GM23338 (cell line): ENCODE measurements at regions not wholly inside any gene's neighbourhood (a gene's known extent, or its start where the extent isn't known, plus 50 kb on each side); places are given as distances from the start of the nearest gene placed in this dataset.

Experiments
- ATAC-seq: fragments of 200-7000 bp; cut with Tn5 transposase; 3 replicates; pipeline ENCODE4 v1.9.1; 2020
- DNase-seq: peaks from one replicate; pipeline ENCODE4 v3.0.0-alpha.2; 2015; ENCODE audit warnings: low spot score
- H2AFZ ChIP-seq: fragments of 200-600 bp; sonication (generic); 2 replicates; pipeline ENCODE4 v1.8.0; 2016; ENCODE audit warnings: antibody characterized with exemption, mild to moderate bottlenecking, moderate library complexity
- H3F3A ChIP-seq: fragments of 200-600 bp; sonication (generic); replicated peaks from 2 replicates; pipeline ENCODE4 v1.8.0; 2017; ENCODE audit warnings: antibody characterized with exemption, mixed run types, low read depth
- H3K27ac ChIP-seq: fragments of 200-600 bp; sonication (generic); 2 replicates; pipeline ENCODE4 v1.6.1; 2016; ENCODE audit warnings: low read depth
- H3K27me3 ChIP-seq: fragments of 200-600 bp; sonication (generic); 2 replicates; pipeline ENCODE4 v1.8.0; 2016; ENCODE audit warnings: mild to moderate bottlenecking, mixed run types, moderate library complexity; ENCODE audit not compliant: insufficient read depth
- H3K36me3 ChIP-seq: fragments of 200-600 bp; sonication (generic); 2 replicates; pipeline ENCODE4 v1.8.0; 2016; ENCODE audit warnings: mild to moderate bottlenecking; ENCODE audit not compliant: insufficient read depth
- H3K4me1 ChIP-seq: fragments of 200-600 bp; sonication (generic); 2 replicates; pipeline ENCODE4 v1.8.0; 2016; ENCODE audit warnings: mild to moderate bottlenecking, moderate library complexity; ENCODE audit not compliant: insufficient read depth
- H3K4me2 ChIP-seq: fragments of 200-600 bp; sonication (generic); 2 replicates; pipeline ENCODE4 v1.7.1; 2017; ENCODE audit warnings: mixed run types
- H3K4me3 ChIP-seq: fragments of 200-600 bp; sonication (generic); 2 replicates; pipeline ENCODE4 v1.6.1; 2016; ENCODE audit warnings: mixed run types
- H3K79me2 ChIP-seq: fragments of 200-600 bp; sonication (generic); replicated peaks from 2 replicates; pipeline ENCODE4 v1.8.0; 2017; ENCODE audit warnings: mild to moderate bottlenecking; ENCODE audit not compliant: insufficient read depth
- H3K9me2 ChIP-seq: fragments of 200-600 bp; sonication (generic); 2 replicates; pipeline ENCODE4 v1.8.0; 2017; ENCODE audit not compliant: insufficient read depth
- H4K20me1 ChIP-seq: fragments of 200-600 bp; sonication (generic); replicated peaks from 2 replicates; pipeline ENCODE4 v1.8.0; 2017; ENCODE audit warnings: mild to moderate bottlenecking; ENCODE audit not compliant: insufficient read depth
- H3K27ac Mint-ChIP-seq: 2 replicates; pipeline ENCODE4 v1.8.0; 2020; ENCODE audit warnings: inconsistent platforms, mild to moderate bottlenecking, moderate library complexity, mixed read lengths
- H3K27me3 Mint-ChIP-seq: 3 replicates; pipeline ENCODE4 v1.8.0; 2022; ENCODE audit warnings: low read depth, mild to moderate bottlenecking, moderate library complexity, mixed read lengths, inconsistent platforms; ENCODE audit not compliant: insufficient read depth, poor library complexity
- H3K36me3 Mint-ChIP-seq: 3 replicates; pipeline ENCODE4 v1.8.0; 2021; ENCODE audit warnings: low read depth, mild to moderate bottlenecking, inconsistent platforms, moderate library complexity, mixed read lengths
- H3K4me1 Mint-ChIP-seq: 3 replicates; pipeline ENCODE4 v1.8.0; 2020; ENCODE audit warnings: mild to moderate bottlenecking, inconsistent platforms, mixed read lengths
- H3K4me3 Mint-ChIP-seq: 3 replicates; pipeline ENCODE4 v1.8.0; 2021; ENCODE audit warnings: moderate library complexity, mild to moderate bottlenecking, inconsistent platforms, mixed read lengths
- H3K9me3 Mint-ChIP-seq: 3 replicates; pipeline ENCODE4 v1.8.0; 2020; ENCODE audit warnings: moderate library complexity, mild to moderate bottlenecking, inconsistent platforms, mixed read lengths
- CREB1 ChIP-seq: fragments of 250-450 bp; sonication (Bioruptor Pico); IDR thresholded peaks from 2 replicates; pipeline ENCODE4 v1.5.0; 2020; ENCODE audit warnings: low read depth, mild to moderate bottlenecking, moderate library complexity
- EZH2 ChIP-seq: fragments of 200-600 bp; sonication (generic); IDR thresholded peaks from one replicate; pipeline ENCODE4 v1.8.0; 2017; ENCODE audit warnings: antibody characterized with exemption, mild to moderate bottlenecking, low read depth; ENCODE audit not compliant: unreplicated experiment
- JUNB ChIP-seq: IDR thresholded peaks from one replicate; pipeline ENCODE4 v1.6.1; 2016; ENCODE audit warnings: antibody characterized with exemption; ENCODE audit not compliant: unreplicated experiment
- POLR2AphosphoS5 ChIP-seq: IDR thresholded peaks from 2 replicates; pipeline ENCODE4 v1.6.1; 2016; ENCODE audit warnings: antibody characterized with exemption, low read depth
- STAT1 ChIP-seq: IDR thresholded peaks from one replicate; pipeline ENCODE4 v1.6.1; 2016; ENCODE audit warnings: antibody characterized with exemption; ENCODE audit not compliant: unreplicated experiment
- ZNF114 ChIP-seq: fragments of 250-450 bp; sonication (Bioruptor Pico); IDR thresholded peaks from 2 replicates; pipeline ENCODE4 v1.5.0; 2020; ENCODE audit warnings: mild to moderate bottlenecking, moderate library complexity
- ZNF331 ChIP-seq: fragments of 250-450 bp; sonication (Bioruptor Pico); IDR thresholded peaks from 2 replicates; pipeline ENCODE4 v1.5.0; 2020; ENCODE audit warnings: low read depth, mild to moderate bottlenecking, moderate library complexity
- TF ChIP-seq, protein P1 (sequence below), 2 experiments: fragments of 200-600 bp in 1 of 2; sonication (generic) in 1 of 2; conservative IDR thresholded peaks; 2 replicates each; pipeline versions ENCODE4 v1.5.1 to v1.6.1; 2016 to 2017; ENCODE audit warnings: antibody characterized with exemption in 2 of 2, low read depth in 2 of 2, mild to moderate bottlenecking in 2 of 2, moderate library complexity in 1 of 2
- TF ChIP-seq, protein P2 (sequence below): IDR thresholded peaks from one replicate; pipeline ENCODE4 v1.6.1; 2018; ENCODE audit warnings: antibody characterized with exemption; ENCODE audit not compliant: unreplicated experiment
- TF ChIP-seq, protein P3 (sequence below): fragments of 250-450 bp; sonication (Bioruptor Pico); IDR thresholded peaks from 2 replicates; pipeline ENCODE4 v1.5.0; 2020; ENCODE audit warnings: mild to moderate bottlenecking, moderate library complexity
- TF ChIP-seq, protein P4 (sequence below): IDR thresholded peaks from 2 replicates; pipeline ENCODE4 v1.6.1; 2016; ENCODE audit warnings: antibody characterized with exemption

DNA sequence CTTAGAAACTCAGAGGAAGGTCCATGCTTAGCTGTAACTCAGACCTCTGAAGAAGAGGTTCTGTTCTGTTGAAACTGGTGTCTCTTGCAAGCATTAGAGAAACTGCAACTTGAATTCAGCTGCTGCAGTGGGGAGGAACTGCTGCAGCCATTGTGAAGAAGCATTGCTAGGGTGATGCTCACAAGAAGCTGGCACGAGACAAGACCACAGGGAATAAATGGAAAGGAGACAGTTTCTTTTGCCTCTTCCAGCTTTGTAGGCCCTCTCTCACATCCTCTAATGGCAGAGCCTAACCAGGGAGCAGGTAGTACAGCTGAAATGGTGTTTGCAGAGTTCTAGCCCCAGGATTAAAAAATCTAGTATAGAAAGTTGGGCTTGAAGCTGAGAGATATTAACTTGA, 148.0 kb upstream of the DMAC1 start (continued):
- TF ChIP-seq JUNB (no peak), ZNF114 (CRISPR knock-in tag) (no peak), POLR2AphosphoS5 (no peak), STAT1 (no peak), ZNF331 (CRISPR knock-in tag) (no peak)
- TF ChIP-seq, protein P1, sequence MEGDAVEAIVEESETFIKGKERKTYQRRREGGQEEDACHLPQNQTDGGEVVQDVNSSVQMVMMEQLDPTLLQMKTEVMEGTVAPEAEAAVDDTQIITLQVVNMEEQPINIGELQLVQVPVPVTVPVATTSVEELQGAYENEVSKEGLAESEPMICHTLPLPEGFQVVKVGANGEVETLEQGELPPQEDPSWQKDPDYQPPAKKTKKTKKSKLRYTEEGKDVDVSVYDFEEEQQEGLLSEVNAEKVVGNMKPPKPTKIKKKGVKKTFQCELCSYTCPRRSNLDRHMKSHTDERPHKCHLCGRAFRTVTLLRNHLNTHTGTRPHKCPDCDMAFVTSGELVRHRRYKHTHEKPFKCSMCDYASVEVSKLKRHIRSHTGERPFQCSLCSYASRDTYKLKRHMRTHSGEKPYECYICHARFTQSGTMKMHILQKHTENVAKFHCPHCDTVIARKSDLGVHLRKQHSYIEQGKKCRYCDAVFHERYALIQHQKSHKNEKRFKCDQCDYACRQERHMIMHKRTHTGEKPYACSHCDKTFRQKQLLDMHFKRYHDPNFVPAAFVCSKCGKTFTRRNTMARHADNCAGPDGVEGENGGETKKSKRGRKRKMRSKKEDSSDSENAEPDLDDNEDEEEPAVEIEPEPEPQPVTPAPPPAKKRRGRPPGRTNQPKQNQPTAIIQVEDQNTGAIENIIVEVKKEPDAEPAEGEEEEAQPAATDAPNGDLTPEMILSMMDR (conservative IDR thresholded peaks at IDR 0.05; ENCODE audit: low read depth in 2 of 2) = no peak

DNA sequence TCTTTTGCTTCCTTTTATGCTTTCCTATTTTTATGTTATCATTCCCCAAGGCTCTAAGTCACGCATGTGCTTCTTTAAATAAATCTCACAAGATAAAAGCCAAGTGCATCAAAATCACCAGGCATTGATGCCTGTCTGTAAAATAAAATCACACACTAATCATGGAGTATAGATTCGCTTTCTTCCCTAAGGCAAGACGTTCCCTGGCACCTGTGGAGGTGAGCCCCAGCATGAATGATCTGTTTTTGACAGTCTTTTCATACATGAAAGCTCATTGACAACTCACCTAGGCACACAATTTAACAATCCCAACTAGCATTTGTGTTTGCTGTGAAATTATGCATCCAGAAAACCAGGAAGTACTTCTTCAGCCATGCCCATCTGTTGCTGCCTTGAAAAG, 146.9 kb upstream of the DMAC1 start:
- Mint-ChIP-seq H3K9me3 (no peaks in the 10 kb centered on the region), H3K4me1 (no peaks in the 10 kb centered on the region), H3K27me3 (no peaks in the 10 kb centered on the region), H3K36me3 (no peaks in the 10 kb centered on the region), H3K4me3 (no peak overlapping the region), H3K27ac (no peak overlapping the region)
- Histone ChIP-seq H3K36me3 (no peaks in the 10 kb centered on the region), H2AFZ (no peak overlapping the region), H3K9me2 (no peaks in the 10 kb centered on the region), H3K27me3 (no peaks in the 10 kb centered on the region), H3K4me3 (no peak overlapping the region), H4K20me1 (no peaks in the 10 kb centered on the region), H3K4me1 (no peaks in the 10 kb centered on the region), H3K79me2 (no peaks in the 10 kb centered on the region), H3K27ac (no peak overlapping the region), H3K4me2 (no peak overlapping the region), H3F3A (no peaks in the 10 kb centered on the region)
- ATAC-seq (no peak), DNase-seq (no peak)
- TF ChIP-seq, protein P2, sequence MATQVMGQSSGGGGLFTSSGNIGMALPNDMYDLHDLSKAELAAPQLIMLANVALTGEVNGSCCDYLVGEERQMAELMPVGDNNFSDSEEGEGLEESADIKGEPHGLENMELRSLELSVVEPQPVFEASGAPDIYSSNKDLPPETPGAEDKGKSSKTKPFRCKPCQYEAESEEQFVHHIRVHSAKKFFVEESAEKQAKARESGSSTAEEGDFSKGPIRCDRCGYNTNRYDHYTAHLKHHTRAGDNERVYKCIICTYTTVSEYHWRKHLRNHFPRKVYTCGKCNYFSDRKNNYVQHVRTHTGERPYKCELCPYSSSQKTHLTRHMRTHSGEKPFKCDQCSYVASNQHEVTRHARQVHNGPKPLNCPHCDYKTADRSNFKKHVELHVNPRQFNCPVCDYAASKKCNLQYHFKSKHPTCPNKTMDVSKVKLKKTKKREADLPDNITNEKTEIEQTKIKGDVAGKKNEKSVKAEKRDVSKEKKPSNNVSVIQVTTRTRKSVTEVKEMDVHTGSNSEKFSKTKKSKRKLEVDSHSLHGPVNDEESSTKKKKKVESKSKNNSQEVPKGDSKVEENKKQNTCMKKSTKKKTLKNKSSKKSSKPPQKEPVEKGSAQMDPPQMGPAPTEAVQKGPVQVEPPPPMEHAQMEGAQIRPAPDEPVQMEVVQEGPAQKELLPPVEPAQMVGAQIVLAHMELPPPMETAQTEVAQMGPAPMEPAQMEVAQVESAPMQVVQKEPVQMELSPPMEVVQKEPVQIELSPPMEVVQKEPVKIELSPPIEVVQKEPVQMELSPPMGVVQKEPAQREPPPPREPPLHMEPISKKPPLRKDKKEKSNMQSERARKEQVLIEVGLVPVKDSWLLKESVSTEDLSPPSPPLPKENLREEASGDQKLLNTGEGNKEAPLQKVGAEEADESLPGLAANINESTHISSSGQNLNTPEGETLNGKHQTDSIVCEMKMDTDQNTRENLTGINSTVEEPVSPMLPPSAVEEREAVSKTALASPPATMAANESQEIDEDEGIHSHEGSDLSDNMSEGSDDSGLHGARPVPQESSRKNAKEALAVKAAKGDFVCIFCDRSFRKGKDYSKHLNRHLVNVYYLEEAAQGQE = no peak
- no peak for TF ChIP-seq ZNF114 (CRISPR knock-in tag)
- no peak for TF ChIP-seq POLR2AphosphoS5
- TF ChIP-seq EZH2 = no peak
- TF ChIP-seq, protein P3, sequence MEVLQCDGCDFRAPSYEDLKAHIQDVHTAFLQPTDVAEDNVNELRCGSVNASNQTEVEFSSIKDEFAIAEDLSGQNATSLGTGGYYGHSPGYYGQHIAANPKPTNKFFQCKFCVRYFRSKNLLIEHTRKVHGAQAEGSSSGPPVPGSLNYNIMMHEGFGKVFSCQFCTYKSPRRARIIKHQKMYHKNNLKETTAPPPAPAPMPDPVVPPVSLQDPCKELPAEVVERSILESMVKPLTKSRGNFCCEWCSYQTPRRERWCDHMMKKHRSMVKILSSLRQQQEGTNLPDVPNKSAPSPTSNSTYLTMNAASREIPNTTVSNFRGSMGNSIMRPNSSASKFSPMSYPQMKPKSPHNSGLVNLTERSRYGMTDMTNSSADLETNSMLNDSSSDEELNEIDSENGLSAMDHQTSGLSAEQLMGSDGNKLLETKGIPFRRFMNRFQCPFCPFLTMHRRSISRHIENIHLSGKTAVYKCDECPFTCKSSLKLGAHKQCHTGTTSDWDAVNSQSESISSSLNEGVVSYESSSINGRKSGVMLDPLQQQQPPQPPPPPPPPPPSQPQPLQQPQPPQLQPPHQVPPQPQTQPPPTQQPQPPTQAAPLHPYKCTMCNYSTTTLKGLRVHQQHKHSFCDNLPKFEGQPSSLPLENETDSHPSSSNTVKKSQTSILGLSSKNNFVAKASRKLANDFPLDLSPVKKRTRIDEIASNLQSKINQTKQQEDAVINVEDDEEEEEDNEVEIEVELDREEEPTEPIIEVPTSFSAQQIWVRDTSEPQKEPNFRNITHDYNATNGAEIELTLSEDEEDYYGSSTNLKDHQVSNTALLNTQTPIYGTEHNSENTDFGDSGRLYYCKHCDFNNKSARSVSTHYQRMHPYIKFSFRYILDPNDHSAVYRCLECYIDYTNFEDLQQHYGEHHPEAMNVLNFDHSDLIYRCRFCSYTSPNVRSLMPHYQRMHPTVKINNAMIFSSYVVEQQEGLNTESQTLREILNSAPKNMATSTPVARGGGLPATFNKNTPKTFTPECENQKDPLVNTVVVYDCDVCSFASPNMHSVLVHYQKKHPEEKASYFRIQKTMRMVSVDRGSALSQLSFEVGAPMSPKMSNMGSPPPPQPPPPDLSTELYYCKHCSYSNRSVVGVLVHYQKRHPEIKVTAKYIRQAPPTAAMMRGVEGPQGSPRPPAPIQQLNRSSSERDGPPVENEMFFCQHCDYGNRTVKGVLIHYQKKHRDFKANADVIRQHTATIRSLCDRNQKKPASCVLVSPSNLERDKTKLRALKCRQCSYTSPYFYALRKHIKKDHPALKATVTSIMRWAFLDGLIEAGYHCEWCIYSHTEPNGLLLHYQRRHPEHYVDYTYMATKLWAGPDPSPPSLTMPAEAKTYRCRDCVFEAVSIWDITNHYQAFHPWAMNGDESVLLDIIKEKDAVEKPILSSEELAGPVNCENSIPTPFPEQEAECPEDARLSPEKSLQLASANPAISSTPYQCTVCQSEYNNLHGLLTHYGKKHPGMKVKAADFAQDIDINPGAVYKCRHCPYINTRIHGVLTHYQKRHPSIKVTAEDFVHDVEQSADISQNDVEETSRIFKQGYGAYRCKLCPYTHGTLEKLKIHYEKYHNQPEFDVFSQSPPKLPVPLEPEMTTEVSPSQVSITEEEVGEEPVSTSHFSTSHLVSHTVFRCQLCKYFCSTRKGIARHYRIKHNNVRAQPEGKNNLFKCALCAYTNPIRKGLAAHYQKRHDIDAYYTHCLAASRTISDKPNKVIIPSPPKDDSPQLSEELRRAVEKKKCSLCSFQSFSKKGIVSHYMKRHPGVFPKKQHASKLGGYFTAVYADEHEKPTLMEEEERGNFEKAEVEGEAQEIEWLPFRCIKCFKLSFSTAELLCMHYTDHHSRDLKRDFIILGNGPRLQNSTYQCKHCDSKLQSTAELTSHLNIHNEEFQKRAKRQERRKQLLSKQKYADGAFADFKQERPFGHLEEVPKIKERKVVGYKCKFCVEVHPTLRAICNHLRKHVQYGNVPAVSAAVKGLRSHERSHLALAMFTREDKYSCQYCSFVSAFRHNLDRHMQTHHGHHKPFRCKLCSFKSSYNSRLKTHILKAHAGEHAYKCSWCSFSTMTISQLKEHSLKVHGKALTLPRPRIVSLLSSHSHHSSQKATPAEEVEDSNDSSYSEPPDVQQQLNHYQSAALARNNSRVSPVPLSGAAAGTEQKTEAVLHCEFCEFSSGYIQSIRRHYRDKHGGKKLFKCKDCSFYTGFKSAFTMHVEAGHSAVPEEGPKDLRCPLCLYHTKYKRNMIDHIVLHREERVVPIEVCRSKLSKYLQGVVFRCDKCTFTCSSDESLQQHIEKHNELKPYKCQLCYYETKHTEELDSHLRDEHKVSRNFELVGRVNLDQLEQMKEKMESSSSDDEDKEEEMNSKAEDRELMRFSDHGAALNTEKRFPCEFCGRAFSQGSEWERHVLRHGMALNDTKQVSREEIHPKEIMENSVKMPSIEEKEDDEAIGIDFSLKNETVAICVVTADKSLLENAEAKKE (CRISPR knock-in tag) = no peak
- TF ChIP-seq, protein P4, sequence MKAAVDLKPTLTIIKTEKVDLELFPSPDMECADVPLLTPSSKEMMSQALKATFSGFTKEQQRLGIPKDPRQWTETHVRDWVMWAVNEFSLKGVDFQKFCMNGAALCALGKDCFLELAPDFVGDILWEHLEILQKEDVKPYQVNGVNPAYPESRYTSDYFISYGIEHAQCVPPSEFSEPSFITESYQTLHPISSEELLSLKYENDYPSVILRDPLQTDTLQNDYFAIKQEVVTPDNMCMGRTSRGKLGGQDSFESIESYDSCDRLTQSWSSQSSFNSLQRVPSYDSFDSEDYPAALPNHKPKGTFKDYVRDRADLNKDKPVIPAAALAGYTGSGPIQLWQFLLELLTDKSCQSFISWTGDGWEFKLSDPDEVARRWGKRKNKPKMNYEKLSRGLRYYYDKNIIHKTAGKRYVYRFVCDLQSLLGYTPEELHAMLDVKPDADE = no peak
- no peak for TF ChIP-seq CREB1 (CRISPR knock-in tag)
- TF ChIP-seq, protein P1 (conservative IDR thresholded peaks at IDR 0.05; ENCODE audit: low read depth in 2 of 2) = no peak
